ENCODE measurements at regions not wholly inside any gene's neighbourhood (a gene's known extent, or its start where the extent isn't known, plus 50 kb on each side); places are given as distances from the start of the nearest gene placed in this dataset.
A peak's percentile ranks its signal among the peaks of the same experiment; 100 is the strongest.

GRCh38 chr5:68698025-68698940, 395.5 kb upstream of the SLC30A5 start:
- FAIRE-seq (no peak), DNase-seq (ENCODE audit: low spot score) (no peak)

DNA sequence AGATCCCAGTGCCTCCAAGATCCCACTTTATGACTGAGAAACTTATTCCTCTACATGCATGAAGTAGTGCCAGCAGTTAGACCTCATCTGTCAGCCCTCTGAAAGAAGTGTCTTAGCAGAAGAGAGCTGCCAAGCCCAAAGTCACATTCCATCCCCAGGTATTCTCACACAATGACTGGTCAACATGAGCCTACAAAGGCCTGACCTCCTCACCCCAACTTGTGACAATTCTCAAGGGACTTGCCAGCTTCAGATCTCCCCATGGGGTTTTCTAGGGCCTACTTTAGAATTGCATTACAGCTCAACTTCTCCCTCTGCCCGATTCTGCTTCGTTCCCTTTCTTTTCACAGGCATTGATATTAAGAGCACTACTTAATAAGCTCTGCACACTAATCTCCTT, 393.8 kb upstream of the SLC30A5 start:
- FAIRE-seq (no peak), DNase-seq (ENCODE audit: low spot score) (no peak)

DNA sequence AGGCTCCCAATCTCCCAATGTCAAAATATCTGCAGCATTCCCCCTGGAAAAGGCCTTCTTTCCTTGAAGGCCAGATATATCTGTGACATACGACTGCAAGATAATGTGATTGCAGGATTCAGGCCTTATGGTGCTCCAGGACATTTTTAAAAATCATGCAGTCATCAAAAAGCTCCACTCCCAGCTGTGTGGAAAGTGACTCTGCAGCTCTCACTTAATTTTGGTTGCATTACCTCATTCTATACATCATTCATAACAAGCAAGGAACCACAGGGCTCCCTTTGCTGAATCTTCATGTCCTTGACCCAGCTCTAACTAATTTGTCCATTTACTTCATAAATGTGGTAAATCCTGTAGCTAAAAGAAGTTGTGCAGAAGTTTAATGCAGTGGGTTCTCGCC, 386.2 kb upstream of the SLC30A5 start:
- DNase-seq (ENCODE audit: low spot score) (no peak), FAIRE-seq (no peak)

DNA sequence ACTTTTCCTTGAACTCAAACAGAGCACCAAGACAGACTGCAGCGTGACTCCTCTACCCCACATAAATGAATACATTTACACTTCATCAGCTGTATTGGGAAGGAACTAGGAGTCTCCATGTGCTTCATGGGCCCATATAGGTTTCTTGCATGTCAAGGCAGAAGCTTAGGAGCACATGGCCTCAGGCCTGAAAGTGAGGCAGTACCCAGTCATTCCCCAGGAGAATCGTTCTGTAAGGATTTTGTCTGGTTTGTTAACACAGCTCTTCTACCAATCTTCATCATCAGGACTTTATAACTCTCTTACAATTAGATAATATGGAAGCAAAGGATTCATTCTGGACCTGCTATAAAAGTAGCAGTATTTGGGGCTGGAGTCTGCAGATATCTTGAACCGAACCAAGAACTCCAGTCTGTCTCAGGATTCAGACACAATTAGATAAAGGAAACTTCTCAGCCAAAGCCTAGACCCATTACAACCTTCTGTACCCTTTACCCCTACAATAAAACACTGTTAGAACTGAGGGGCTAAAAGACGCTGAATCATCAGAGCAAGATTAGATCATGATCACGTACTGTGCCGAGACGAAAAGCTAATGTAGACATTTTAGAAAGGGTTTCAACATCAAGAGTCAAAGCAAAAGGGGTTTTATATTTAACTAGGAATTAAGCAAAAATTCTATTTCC, 385.5 kb upstream of the SLC30A5 start:
- FAIRE-seq: no peak
- no peak for DNase-seq (ENCODE audit: low spot score)

DNA sequence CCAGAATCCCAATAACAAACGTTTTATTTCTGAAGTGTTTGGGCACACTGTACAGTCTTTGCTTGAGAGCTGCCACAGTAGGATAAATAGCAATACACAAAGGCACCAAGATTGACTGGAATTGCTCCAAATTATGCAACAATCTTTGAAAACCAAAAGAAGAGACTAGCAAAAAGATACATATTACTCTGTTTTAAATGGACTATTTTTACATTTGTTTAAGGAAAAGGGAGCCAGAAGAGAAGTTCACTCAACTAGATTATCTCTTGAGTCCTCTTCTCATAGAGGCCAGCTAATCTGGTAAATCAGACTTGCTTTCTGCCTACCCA, 385.0 kb upstream of the SLC30A5 start:
- no peak for FAIRE-seq

GRCh38 chr5:68709239-68709638, 384.6 kb upstream of the SLC30A5 start:
- FAIRE-seq (no peak), DNase-seq (ENCODE audit: low spot score) (no peak)

More for the DNA sequence above, 385.0 kb upstream of the SLC30A5 start:
- no peak for DNase-seq (ENCODE audit: low spot score)

DNA sequence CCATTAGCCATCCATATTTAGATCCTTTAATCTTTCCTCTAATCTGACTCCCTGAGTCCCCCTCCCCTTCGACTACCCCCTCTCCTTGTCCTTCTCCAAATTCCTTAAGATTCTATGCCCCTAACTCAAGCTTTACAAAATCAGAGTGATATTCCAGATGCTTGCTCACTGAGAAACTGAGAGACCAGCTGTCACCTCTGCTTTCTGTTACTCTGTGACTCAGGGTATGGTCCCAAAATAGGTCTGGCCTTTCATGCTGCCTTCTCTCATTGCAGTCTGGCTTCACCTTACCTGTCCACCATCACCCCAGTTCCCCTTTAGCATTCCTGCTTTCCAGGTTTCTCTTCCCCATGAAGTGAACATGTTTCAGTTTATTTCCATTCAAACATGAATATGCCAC, 383.3 kb upstream of the SLC30A5 start:
- FAIRE-seq: no peak
- DNase-seq (ENCODE audit: low spot score): no peak

DNA sequence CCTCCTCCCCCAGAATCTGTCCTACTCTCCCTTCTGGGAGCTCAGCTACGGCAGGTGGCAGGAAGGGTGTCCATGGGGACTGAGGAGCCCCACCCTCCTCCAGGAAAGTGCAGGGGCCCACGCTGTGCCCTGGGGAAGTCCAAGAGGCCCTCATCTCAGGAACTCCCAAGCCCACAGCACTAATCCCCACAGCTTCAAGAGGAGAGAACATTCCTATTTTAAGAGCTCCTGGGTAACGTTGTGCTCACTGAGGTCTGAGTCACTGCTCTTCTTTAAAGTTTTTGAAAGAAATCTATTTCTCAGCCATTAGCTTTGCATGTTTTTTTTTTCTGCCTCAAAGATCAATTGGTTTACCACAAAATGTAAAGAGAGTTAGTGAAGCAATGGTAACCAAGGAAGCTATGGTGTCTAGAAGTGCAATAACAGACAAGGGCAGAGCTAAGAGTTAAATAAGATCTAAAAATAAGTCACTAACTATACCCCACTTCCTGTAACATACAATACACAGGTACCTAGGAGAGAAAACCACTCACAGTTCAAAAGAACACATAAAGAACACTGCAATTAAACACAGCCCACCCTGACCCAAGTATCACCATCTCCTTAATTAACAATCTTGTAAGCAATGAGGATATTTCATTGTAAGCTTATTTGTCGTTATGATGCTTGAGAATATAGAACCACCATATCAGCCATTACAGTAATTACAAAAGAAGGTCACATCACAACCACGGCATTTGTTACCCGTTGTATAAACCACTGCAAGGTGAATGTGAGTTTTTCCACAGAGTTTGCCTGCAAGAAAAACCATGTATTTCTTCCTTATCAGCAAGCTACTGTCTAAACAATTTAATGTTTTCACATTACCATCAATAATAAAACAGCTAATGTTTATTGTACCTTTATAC, 382.3 kb upstream of the SLC30A5 start:
- no peak for DNase-seq (ENCODE audit: low spot score)
- no peak for FAIRE-seq

- no peak for FAIRE-seq
- no peak for DNase-seq (ENCODE audit: low spot score)
Observed at GRCh38 chr5:68714810-68715209, 379.0 kb upstream of the SLC30A5 start.

DNA sequence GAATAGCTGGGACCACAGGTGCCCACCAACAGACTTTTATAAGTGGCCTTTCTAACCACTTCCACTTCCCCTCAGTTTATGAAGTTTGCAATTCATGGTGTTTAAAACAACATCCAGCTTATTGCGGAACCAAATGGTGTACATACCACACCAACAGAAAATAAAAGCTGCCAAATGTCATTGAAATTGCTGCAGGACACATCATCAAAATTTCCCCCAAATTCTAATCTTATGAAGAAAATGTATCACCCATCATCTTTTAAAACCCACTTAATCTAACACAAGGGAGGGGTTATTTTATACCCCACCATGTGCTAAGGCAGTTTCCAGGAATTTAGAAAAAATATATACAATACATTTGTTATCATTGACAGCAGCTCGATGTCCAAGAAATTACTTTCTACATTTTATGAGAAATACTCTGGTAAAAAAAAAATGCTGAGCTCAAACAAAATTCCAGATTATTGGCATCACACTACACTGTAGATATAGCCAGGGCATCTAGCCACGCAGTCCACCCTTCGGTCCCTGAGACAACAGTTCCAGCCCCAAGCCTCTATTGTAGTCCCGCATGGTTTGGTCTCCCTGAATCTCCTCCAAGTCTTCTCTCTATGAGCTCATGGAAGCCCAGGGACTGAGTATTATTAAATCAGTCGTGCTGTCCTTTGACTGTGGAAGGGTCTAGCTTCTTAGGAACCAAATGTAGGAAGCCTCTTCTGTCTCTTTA, 372.8 kb upstream of the SLC30A5 start:
- DNase-seq (ENCODE audit: low spot score) (no peak), FAIRE-seq (no peak)

GRCh38 chr5:68722357-68722756, 371.5 kb upstream of the SLC30A5 start:
- FAIRE-seq: no peak
- DNase-seq (ENCODE audit: low spot score): no peak

DNA sequence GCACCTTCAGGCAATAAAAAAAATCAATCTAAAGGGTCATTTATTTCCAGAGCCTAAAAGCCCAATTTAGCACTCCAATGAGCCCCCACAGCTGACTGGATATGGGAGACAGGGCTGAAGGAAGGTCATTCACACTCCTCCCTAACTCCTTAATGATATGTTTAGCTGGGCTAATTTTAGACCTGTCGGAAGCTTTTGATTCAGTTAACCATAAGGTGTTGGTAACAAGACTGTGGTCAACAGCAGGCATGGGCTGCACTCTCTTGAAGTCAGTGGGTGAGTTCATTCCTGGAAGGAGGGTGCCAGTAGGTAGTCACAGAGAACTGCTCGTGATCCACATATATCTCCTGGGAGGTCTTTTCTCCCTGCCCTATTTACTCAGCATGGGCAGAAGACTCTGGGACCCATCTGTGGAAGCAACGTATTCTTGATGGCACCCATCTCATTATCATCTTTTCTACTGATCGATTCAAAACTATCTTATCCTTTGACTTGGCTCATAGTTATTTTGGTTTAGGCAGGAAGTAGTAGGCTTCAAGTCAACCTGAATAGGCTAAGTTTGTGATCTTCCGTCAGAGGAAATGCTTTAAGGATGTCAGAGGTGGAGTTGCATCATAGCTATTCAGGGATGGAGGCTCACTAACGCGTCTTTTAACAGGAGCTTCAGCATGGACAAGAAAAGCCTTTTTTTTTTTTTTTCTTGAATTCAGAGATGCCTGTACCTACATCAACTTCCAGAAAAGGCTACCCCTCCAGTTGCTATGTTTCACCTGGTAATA, 367.7 kb upstream of the SLC30A5 start:
- FAIRE-seq (no peak), DNase-seq (ENCODE audit: low spot score) (no peak)

GRCh38 chr5:68727931-68728330, 365.9 kb upstream of the SLC30A5 start:
- DNase-seq (ENCODE audit: low spot score) (no peak), FAIRE-seq (no peak)

DNA sequence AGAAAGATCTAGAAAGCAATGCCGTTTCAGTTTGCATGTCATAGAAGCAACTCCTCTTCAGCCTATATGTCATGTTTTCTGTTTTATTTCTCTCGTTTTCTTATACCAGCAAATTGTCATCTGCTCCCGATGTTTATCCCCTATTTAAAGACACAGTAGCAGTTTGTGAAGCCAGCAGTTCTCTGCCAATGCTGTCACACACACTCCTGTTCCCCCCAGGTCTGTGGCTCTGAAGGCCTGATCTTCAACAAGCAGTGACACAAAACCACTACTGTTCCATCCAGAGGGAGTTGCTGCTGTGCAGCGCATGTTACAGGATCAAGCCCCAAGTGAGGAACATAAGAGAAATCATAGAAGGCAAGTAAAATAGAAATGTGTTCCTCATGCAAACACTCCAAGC, 364.1 kb upstream of the SLC30A5 start:
- DNase-seq (ENCODE audit: low spot score) (no peak), FAIRE-seq (no peak)

DNA sequence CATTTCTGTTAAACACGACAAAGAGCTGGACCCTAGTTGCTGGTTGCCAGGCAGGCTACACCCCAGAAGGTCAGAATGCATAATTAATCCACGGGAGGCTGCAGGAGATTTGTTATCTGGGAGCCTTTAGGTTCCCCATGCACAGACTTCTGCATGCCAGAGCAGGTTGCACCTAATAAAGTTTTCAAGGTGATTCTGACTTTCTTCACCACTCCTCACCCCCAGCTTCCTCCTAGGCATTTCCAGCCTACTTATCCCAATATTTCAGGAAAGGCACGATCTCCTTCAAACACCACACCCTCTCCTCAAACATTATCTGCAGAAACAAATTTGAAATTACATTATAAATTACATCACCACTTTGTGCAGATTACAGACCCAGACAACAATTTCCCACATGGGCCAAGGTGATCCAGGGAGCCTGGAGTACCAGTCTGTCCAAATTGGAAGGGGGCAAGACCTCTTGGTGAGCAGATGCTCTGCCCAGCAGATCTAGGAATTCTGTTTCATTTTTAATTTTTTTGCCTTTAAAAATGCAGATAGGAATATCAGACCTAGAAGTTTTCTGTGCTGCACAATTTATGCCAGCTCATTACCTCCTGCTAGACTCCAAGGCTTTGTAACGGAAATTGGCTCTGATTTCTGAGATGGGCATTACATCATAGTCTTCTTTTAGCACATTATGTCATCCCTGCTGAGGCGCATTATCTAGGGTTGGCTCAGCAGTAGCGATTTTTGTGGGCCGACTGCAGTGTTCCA, 363.4 kb upstream of the SLC30A5 start:
- DNase-seq (ENCODE audit: low spot score): peak; percentile 83
- no peak for FAIRE-seq

DNA sequence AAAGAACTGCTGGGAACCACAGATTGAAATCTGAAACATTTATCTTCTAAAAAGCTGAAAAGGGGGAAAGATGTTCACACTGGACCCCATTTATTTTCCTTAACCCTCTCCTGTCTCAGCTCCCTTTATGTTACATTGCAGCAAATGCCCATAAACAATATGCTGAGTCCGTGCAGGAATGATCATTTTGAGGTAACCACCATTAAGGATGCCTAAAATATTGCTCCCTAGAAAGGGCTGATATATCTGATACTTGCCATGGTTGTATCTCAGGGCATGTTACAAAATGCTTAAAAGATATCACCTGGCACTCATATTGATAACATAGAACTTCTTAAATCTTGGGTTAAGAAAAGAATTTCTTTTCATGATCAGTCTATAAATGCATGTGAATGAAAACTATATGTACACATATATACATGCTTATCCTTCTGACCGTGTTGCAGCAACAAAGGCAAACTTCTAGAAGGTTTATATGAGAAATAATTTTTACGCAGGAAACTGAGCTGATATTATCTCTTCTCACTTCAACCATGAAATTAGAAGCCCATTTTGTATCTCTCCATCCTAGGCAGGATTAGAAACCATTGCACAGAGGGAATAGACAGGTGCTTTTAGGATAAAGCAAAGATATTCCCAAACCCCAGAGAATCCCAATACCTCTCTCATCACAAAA, 362.7 kb upstream of the SLC30A5 start:
- FAIRE-seq (no peak), DNase-seq (ENCODE audit: low spot score) (no peak)

- FAIRE-seq (no peak), DNase-seq (ENCODE audit: low spot score) (no peak)
Observed at GRCh38 chr5:68732251-68732650, 361.6 kb upstream of the SLC30A5 start.

DNA sequence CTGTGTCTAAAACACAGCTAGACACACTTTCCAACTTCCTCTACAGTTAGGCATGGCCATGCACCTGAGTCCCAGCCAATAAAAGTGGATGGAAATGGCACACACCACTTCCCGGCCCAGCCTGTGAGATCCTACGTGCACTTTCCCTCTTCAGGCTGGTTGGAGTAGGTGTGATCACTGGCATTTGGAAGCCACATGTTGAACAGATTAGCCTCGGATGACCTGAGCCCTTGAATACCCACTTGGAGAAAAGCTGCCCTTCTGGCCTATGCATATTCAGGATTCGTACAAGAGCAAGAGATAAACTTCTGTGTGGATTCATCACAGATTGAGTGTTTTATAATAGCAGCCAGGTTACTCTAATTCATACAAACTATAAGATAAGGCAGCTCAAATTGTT, 359.0 kb upstream of the SLC30A5 start:
- FAIRE-seq (no peak), DNase-seq (ENCODE audit: low spot score) (no peak)

- FAIRE-seq (no peak), DNase-seq (ENCODE audit: low spot score) (no peak)
Observed at GRCh38 chr5:68738236-68738635, 355.6 kb upstream of the SLC30A5 start.
